Right renal cortex interstitium (tissue), 3 donors: ENCODE measurements at regions not wholly inside any gene's neighbourhood (a gene's known extent, or its start where the extent isn't known, plus 50 kb on each side); places are given as distances from the start of the nearest gene placed in this dataset.

Experiments
- DNase-seq, 3 donors: peaks; one replicate each; pipeline ENCODE4 v3.0.0-alpha.2; 2013; ENCODE audit warnings: low read depth in 3 of 3, low spot score in 2 of 3

DNA sequence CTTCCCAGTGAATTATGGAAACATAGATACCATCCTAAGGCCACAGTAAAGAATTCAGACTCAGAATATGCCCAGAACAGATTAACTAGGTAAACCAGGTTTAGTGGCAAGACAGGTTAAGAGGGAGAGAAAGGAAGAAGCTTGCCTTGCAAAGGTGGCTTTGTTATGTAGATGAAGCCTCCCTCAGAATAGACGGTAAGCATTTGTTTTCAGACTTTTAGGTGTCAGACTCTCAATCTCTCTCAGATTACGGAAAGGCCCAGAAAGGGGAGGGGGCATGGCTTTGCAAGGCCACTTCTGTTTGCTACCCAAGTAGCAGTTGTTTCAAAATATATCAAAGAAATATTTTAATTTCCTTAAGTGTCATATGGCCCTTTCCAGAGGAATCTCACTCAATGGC lies 457.1 kb upstream of the BOD1L1 start:
- no peak for DNase-seq

- no peak for DNase-seq
Observed at GRCh38 chr4:14087459-14087858, 459.9 kb upstream of the BOD1L1 start.

GRCh38 chr4:14087921-14088320 lies 460.4 kb upstream of the BOD1L1 start:
- no peak for DNase-seq

- no peak for DNase-seq
Observed at GRCh38 chr4:14091531-14091930, 464.0 kb upstream of the BOD1L1 start.

GRCh38 chr4:14091966-14092365 lies 464.4 kb upstream of the BOD1L1 start:
- no peak for DNase-seq

GRCh38 chr4:14092741-14093140 lies 465.2 kb upstream of the BOD1L1 start:
- no peak for DNase-seq

DNA sequence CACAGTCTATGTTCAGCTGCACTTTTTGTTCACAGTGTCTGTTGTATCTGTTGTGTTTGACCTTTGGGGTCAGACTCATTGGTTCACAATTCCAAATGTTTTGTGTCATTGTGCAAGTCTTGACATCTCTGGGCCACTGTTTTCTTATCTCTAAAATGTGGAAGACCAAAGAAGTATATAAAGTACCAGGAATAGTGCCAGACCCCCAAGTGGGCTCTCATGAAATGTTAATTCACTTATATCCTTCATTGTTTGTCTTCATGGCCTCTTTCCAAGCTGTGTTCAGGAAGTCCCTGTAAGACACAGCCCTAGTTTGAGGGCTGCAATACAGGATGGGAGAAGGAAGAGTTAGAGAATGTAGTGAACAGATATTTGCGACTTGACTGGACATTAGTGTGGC lies 468.3 kb upstream of the BOD1L1 start:
- no peak for DNase-seq

GRCh38 chr4:14096396-14096965 lies 469.0 kb upstream of the BOD1L1 start:
- no peak for DNase-seq

- DNase-seq, result no peak
Observed at GRCh38 chr4:14100349-14100748, 472.8 kb upstream of the BOD1L1 start.

GRCh38 chr4:14110407-14110806 lies 482.9 kb upstream of the BOD1L1 start:
- no peak for DNase-seq

DNA sequence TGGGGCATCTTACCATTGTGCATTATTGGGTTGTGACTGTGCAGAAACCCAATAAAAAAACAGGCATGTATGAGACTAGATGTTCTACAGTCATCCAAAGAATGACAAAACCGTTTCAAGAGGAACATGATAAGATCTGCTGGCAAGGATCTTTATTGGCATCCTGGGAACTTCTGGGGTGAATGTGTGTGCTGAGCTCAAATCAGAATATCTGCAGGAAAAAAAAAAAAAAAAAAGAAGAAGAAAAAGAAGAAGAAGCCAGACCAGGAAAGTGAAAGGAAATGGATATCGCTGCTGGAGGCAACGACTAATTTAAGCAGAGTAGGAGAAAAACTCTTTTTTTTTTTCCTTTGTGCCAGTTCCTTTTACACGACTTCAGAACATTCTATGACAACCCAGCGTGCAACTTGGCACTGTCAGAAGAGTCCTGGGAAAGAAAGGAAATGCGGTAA lies 484.2 kb upstream of the BOD1L1 start:
- no peak for DNase-seq

DNA sequence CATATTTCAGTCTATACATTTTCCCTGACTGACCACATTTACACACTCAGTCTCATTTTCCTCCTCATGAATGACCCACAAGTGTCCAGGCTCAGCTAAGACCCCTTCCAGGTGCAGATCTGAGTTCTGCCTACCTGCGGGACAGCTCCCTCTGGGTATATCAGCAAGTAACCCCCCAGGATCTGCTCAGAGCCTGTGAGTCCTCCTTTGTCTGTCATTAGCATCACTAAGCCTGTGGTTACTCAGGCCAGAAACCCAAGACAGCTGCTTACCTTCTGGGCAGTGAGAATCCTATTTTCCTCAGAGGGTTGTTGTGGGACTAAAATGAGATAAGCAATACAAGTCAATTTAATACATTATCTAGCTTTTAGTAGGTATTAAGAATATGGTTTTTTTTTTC lies 487.6 kb upstream of the BOD1L1 start:
- DNase-seq, result no peak

DNA sequence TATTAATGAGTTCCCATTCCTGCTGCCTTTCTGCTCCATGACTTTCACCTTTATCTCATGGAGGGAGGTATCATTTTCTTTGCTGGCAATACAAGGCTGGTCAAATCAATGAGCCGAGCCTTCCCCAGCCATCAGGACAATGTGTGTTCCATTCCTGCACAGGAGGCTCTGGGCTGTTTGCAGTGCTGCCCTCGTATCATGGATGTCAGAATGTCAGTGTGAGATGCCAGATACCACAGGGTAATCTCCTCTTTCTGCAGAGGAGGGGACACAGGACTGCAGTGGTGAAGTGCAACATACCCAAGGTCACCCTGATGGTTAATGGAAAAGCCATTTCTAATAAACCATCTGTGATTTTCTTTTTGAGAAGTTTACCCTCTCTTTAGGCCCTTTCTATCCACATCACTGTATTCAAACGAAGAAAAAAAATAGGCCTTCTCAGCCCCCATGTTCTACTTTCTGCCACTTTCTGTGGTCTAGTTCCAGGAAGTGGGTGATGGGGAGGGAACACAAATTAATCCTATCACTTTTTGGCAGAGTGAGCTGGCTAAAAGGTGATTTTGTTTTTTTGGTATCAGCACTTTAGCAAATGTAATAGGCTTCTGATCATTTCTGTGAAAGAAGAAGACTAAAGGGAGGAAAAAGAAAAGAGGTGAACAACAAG lies 490.2 kb upstream of the BOD1L1 start:
- no peak for DNase-seq

DNA sequence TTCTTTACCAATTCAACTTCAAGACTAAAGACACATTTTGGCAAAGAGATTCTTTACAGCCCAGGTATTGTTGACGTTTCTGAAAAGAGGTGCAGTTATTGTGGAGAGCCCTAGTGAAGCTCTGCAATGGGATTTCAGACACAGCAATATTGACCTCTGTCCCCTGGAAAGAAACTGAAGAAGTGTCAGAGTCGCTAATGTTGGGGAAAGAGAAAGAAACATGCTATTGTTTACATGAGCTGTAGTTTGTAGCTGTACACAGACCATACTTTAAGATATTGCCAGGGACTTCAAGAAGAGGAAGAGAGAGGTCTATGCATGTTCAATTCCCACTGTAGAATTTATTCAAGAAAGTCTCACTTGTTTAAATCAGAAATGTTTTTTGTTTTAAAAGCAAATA lies 497.3 kb upstream of the BOD1L1 start:
- DNase-seq, result no peak

GRCh38 chr4:14125375-14126129 lies 498.0 kb upstream of the BOD1L1 start:
- no peak for DNase-seq

GRCh38 chr4:14130551-14130950 lies 503.0 kb upstream of the BOD1L1 start:
- DNase-seq, result no peak

DNA sequence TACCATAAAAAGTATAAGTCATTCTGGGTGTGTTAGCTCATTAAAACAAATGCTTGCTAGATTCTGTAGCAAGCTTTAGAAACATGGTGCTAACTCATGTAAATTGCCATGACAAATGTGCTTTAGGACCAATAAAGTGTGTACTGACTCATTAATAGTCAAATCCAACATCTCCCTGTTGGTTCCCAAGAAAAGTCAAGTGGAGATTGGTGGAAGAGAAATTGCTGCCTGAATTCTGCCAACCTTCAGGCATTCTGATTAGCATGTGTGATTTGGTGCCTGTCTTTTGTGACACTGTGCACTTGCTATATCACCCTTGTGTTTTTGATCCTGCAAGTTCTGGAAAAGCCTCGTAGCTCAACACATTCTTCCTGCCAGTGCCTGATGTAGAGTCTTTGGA lies 503.8 kb upstream of the BOD1L1 start:
- DNase-seq, result no peak

DNA sequence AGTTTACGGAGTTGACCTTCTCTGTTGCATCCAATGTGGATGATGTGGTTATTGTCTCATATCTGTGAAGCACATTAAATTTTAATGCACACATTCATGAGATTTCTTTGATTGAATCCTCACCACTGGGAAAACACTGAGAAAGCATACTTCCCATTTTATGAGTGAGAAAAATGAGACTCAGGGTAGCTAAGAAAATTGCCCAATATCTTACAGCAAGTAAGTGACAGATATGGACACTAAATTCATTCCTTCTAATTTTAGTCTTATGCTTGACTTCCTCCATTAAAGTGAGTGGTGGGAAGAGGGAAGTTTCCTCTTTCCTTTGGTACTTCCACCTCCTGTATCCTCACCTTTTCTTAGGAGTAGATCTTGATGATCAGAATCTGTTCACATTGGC lies 504.8 kb upstream of the BOD1L1 start:
- no peak for DNase-seq

DNA sequence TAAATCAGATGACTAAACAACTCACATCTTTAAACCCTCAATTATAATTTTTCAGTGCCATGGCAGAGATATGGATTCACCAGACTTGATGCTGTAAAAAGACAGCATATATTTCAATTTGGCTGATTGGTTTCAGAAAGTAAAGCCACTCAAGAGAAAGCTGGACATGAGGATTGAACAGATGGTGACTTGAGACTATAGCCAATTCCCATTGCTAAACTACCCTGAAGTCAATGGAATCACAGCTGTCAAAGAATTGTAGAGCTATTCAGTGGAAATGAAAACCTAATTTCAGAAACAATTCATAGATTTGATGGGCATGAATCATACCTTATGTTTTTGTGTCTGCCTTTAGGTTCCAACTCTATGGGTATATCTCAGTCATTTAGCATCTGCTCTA lies 510.6 kb upstream of the BOD1L1 start:
- DNase-seq, result no peak

GRCh38 chr4:14143892-14144291 lies 516.4 kb upstream of the BOD1L1 start:
- no peak for DNase-seq

DNA sequence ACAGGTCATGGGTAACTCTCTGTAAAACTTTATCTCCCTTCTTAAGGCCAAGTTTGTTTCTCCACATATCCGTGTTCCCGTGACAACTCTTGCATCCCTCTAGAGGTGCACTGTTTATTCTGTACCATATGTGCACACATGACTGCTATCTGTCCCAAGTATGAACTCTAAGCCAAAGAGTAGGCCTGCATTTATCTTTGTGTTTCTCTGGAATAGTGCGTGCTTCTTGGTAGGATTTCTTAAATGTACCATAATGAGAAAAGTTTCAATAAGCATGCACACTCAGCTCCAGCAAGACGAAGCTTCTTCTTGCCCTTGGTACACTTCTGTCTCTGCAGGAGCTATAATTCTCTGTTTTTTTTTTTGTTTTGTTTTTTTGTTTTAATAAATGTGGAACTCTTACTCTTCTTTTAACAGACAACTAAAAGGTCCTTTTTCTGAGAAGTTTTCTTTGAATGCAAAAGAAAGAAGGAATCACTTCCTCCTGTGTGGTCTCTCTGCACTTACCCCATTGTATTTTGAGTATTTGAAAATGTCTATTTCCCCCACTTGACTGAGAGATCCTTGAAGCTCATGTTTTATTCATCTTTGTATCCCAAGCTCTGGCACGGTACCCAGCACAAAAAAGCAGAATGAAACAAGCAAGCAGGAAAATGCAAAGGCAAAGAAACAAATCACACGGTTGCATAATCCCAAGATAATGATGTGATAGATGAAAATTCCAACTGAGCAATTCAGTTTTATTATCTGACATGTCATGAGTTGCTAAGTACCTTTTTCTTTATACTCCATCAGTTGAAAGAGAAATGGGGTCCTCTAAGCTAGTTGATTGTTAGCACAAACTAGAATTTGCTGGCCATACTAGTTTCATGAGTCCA lies 521.9 kb upstream of the BOD1L1 start:
- DNase-seq, result no peak
